Ishikawa (cell line): ENCODE measurements at regions not wholly inside any gene's neighbourhood (a gene's known extent, or its start where the extent isn't known, plus 50 kb on each side); places are given as distances from the start of the nearest gene placed in this dataset.

ENCODE experiments used
- CEBPB ChIP-seq: IDR thresholded peaks from 2 replicates; pipeline ENCODE4 v1.6.1; 2012
- CREB1 ChIP-seq: IDR thresholded peaks from 2 replicates; pipeline ENCODE4 v1.6.1; 2012; ENCODE audit warnings: low read depth
- EGR1 ChIP-seq: IDR thresholded peaks from 2 replicates; pipeline ENCODE4 v1.6.1; 2012
- EP300 ChIP-seq: IDR thresholded peaks from 2 replicates; pipeline ENCODE4 v1.6.1; 2012; ENCODE audit warnings: borderline replicate concordance
- FOXM1 ChIP-seq: IDR thresholded peaks from 2 replicates; pipeline ENCODE4 v1.6.1; 2012; ENCODE audit warnings: low read depth, borderline replicate concordance
- NFIC ChIP-seq: IDR thresholded peaks from 2 replicates; pipeline ENCODE4 v1.6.1; 2012
- RAD21 ChIP-seq: IDR thresholded peaks from 2 replicates; pipeline ENCODE4 v1.6.1; 2012; ENCODE audit warnings: low read depth
- TAF1 ChIP-seq: IDR thresholded peaks from 2 replicates; pipeline ENCODE4 v1.6.1; 2012; ENCODE audit warnings: low read depth, mild to moderate bottlenecking
- TCF12 ChIP-seq: IDR thresholded peaks from 2 replicates; pipeline ENCODE4 v1.6.1; 2012; ENCODE audit warnings: low read depth
- TEAD4 ChIP-seq: IDR thresholded peaks from 2 replicates; pipeline ENCODE4 v1.6.1; 2012
- YY1 ChIP-seq: IDR thresholded peaks from 2 replicates; pipeline ENCODE4 v1.6.1; 2012; ENCODE audit warnings: low read depth
- ZBTB7A ChIP-seq: IDR thresholded peaks from 2 replicates; pipeline ENCODE4 v1.6.1; 2012; ENCODE audit warnings: low read depth
- TF ChIP-seq, protein P1 (sequence below): IDR thresholded peaks from 2 replicates; pipeline ENCODE4 v1.6.1; 2012
- TF ChIP-seq, protein P2 (sequence below): IDR thresholded peaks from 2 replicates; pipeline ENCODE4 v1.6.1; 2012; ENCODE audit warnings: low read depth, mild to moderate bottlenecking
- TF ChIP-seq, protein P3 (sequence below): IDR thresholded peaks from 2 replicates; pipeline ENCODE4 v1.6.1; 2012

DNA sequence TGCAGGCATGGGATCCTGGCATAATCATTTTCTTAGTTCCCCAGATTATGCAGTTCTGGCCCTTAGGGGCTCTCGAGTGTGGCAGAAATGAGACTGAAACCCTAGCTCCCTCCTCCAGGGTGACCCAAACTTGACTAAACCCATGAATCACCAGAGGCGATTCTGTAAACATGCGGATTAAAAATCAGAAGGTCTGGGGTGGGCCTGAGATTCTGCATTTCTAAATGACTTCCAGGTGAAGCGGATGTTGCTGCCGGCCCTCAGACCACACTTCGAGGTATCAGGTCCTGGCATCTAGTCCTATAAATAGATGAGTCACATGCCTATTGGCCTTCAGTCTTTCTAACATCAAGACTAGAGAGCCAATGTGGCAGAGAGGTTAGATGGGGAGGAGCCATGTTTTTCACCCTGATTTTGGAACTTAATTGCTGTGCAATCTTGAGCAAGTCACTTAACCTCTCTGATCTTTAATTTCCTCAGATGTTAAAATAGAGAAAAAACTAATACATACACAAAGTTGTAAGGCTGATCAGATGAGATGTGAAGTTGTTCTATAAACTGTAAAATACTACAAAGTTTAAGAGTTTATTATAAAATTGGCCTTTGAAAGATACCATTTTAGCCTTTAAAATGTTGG is 431.2 kb downstream of the FOXO1 start:
- TF ChIP-seq, protein P1, sequence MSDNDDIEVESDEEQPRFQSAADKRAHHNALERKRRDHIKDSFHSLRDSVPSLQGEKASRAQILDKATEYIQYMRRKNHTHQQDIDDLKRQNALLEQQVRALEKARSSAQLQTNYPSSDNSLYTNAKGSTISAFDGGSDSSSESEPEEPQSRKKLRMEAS: no peak
- TF ChIP-seq, protein P2, sequence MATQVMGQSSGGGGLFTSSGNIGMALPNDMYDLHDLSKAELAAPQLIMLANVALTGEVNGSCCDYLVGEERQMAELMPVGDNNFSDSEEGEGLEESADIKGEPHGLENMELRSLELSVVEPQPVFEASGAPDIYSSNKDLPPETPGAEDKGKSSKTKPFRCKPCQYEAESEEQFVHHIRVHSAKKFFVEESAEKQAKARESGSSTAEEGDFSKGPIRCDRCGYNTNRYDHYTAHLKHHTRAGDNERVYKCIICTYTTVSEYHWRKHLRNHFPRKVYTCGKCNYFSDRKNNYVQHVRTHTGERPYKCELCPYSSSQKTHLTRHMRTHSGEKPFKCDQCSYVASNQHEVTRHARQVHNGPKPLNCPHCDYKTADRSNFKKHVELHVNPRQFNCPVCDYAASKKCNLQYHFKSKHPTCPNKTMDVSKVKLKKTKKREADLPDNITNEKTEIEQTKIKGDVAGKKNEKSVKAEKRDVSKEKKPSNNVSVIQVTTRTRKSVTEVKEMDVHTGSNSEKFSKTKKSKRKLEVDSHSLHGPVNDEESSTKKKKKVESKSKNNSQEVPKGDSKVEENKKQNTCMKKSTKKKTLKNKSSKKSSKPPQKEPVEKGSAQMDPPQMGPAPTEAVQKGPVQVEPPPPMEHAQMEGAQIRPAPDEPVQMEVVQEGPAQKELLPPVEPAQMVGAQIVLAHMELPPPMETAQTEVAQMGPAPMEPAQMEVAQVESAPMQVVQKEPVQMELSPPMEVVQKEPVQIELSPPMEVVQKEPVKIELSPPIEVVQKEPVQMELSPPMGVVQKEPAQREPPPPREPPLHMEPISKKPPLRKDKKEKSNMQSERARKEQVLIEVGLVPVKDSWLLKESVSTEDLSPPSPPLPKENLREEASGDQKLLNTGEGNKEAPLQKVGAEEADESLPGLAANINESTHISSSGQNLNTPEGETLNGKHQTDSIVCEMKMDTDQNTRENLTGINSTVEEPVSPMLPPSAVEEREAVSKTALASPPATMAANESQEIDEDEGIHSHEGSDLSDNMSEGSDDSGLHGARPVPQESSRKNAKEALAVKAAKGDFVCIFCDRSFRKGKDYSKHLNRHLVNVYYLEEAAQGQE: no peak
- no peak for TF ChIP-seq CEBPB
- no peak for TF ChIP-seq TAF1
- no peak for TF ChIP-seq FOXM1
- TF ChIP-seq TCF12: no peak
- no peak for TF ChIP-seq ZBTB7A
- no peak for TF ChIP-seq CREB1
- TF ChIP-seq TEAD4: no peak
- no peak for TF ChIP-seq NFIC
- TF ChIP-seq, protein P3, sequence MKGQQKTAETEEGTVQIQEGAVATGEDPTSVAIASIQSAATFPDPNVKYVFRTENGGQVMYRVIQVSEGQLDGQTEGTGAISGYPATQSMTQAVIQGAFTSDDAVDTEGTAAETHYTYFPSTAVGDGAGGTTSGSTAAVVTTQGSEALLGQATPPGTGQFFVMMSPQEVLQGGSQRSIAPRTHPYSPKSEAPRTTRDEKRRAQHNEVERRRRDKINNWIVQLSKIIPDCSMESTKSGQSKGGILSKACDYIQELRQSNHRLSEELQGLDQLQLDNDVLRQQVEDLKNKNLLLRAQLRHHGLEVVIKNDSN: no peak
- TF ChIP-seq EP300: no peak
- TF ChIP-seq EGR1: no peak

- TF ChIP-seq, protein P1: no peak
- TF ChIP-seq RAD21: no peak
- TF ChIP-seq ZBTB7A: no peak
- TF ChIP-seq EGR1: no peak
- no peak for TF ChIP-seq YY1
- no peak for TF ChIP-seq CEBPB
- no peak for TF ChIP-seq TCF12
- TF ChIP-seq, protein P2: no peak
- TF ChIP-seq FOXM1: no peak
- no peak for TF ChIP-seq CREB1
- no peak for TF ChIP-seq EP300
- TF ChIP-seq TAF1: no peak
- TF ChIP-seq, protein P3: no peak
- TF ChIP-seq TEAD4: no peak
These were observed 429.8 kb downstream of the FOXO1 start for GRCh38 chr13:40236566-40237168.

GRCh38 chr13:40238761-40239160 is 427.7 kb downstream of the FOXO1 start:
- TF ChIP-seq, protein P3: no peak
- TF ChIP-seq FOXM1: no peak
- no peak for TF ChIP-seq EGR1

GRCh38 chr13:40240293-40240692 is 426.1 kb downstream of the FOXO1 start:
- TF ChIP-seq EGR1: no peak

GRCh38 chr13:40241125-40241798 is 425.2 kb downstream of the FOXO1 start:
- TF ChIP-seq ZBTB7A (no peak), RAD21 (no peak), CREB1 (no peak), NFIC (no peak), EGR1 (no peak), CEBPB (no peak), FOXM1 (no peak), TCF12 (no peak), TEAD4 (no peak)

DNA sequence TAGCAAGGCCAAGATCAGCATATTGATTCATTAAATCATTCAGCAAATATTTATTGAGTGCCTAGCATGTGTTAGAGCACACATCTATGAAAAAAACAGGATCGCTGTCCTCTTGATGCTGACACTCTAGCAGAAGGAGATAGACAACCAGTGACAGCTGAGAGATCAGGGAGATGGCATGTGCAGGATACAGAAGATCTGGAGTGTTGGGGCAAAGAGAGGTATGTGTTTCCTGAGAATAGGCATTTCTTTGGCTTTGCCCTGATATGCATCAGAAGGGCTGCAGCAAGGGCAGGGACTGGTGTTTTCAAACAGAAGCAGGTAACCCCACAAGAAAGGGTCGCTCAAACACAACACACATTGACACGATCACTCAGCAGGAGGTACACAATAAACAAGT is 423.4 kb downstream of the FOXO1 start:
- no peak for TF ChIP-seq FOXM1
- TF ChIP-seq, protein P1: no peak
- TF ChIP-seq TEAD4: no peak
